Right lobe of liver (tissue), 6 donors: ENCODE measurements at regions not wholly inside any gene's neighbourhood (a gene's known extent, or its start where the extent isn't known, plus 50 kb on each side); places are given as distances from the start of the nearest gene placed in this dataset.
"Not testable (repeated sequence)": the region's sequence is repeated elsewhere in the genome, so short reads cannot be mapped to it uniquely, and the experiment has no call there.

ENCODE experiments used
- ATAC-seq, 4 donors: fragments of 200-7000 bp; cut with Tn5 transposase; one replicate each; pipeline ENCODE4 v1.9.1; 2020; ENCODE audit warnings: mild to moderate bottlenecking in 4 of 4, moderate library complexity in 4 of 4
- DNase-seq, 3 donors: peaks; one replicate each; pipeline ENCODE4 v3.0.0-alpha.2; 2020
- H3K27ac ChIP-seq, 3 donors: fragments of 200-600 bp; one replicate each; pipeline ENCODE4 v1.8.0; 2022
- H3K27me3 ChIP-seq, 2 donors: fragments of 200-600 bp; one replicate each; pipeline ENCODE4 v1.8.0; 2022
- H3K36me3 ChIP-seq, 4 donors: fragments of 200-600 bp; sonication (generic) in 1 of 4; one replicate each; pipeline versions ENCODE4 v1.5.1 to v1.8.0; 2017 to 2022; ENCODE audit warnings: control low read depth in 1 of 4
- H3K4me1 ChIP-seq, 4 donors: fragments of 200-600 bp; sonication (generic) in 1 of 4; one replicate each; pipeline versions ENCODE4 v1.5.1 to v1.8.0; 2017 to 2022; ENCODE audit warnings: control low read depth in 1 of 4
- H3K4me3 ChIP-seq, 3 donors: fragments of 200-600 bp; one replicate each; pipeline ENCODE4 v1.8.0; 2022
- H3K9me3 ChIP-seq, 4 donors: fragments of 200-600 bp; sonication (generic) in 1 of 4; one replicate each; pipeline versions ENCODE4 v1.5.1 to v1.8.0; 2017 to 2022; ENCODE audit warnings: control low read depth in 1 of 4
- CTCF ChIP-seq, 4 donors: fragments of 200-600 bp in 3 of 4; fragments of 450-650 bp in 1 of 4; IDR thresholded peaks; one replicate each; pipeline versions ENCODE4 v1.5.1 to v1.8.0; 2016 to 2022; ENCODE audit warnings: antibody characterized with exemption in 4 of 4, mild to moderate bottlenecking in 2 of 4
- POLR2A ChIP-seq: fragments of 450-650 bp; IDR thresholded peaks from one replicate; pipeline ENCODE4 v1.6.1; 2017; ENCODE audit warnings: antibody characterized with exemption, mild to moderate bottlenecking
- WGBS: methylation state at CpG from one replicate; pipeline ENCODE4 v1.1.6; 2018; ENCODE audit warnings: low coverage, low lambda C conversion rate; ENCODE audit not compliant: insufficient coverage; ENCODE audit errors: missing lambda C conversion rate; 5-methylcytosine and 5-hydroxymethylcytosine counted together
- intact Hi-C, 2 donors: fragments of 100-400 bp; cut with DNase I; formaldehyde crosslinking; loops; one replicate each; pipeline versions ENCODE4 v1.11.2 to v1.14.1; 2022
- donor health status: DM: no; HTN: yes; CAD: no.
- donor health status: DM: no; HTN: no; CAD: no.
- donor health status: DM: no; HTN: no; CAD: no.
- donor health status: DM: no; HTN: yes; CAD: no.
- donor health status: DM: no; HTN: yes; CAD: no.

GRCh38 chr3:110878692-110879091 is 192.9 kb upstream of the NECTIN3 start:
- no peaks in the 10 kb centered on the region for H3K36me3 ChIP-seq
- no peak for DNase-seq
- intact Hi-C loops, result no loop called here
- no peak overlapping the region for H3K27ac ChIP-seq
- H3K4me1 ChIP-seq, result peaks cover 0 to 23% (median 0%) of the 10 kb centered on the region in 4 donors
- TF ChIP-seq POLR2A, result no peak
- no peak for TF ChIP-seq CTCF (IDR thresholded peaks at IDR 0.05)
- ATAC-seq, result peak; percentile 42 to 56 (median 50)
- H3K4me3 ChIP-seq, result no peak overlapping the region
- 32% methylated on average over 3 of the region's 3 CpGs for WGBS
- H3K9me3 ChIP-seq, result no peaks in the 10 kb centered on the region
- H3K27me3 ChIP-seq, result no peaks in the 10 kb centered on the region

GRCh38 chr3:110881069-110881468 is 190.5 kb upstream of the NECTIN3 start:
- DNase-seq, result peak; percentile 92 to 97 (median 92)
- no peaks in the 10 kb centered on the region for H3K36me3 ChIP-seq
- peak overlapping the region in 2 of 3 donors; percentile 35 to 36 for H3K27ac ChIP-seq
- 20% methylated on average over 3 of the region's 4 CpGs for WGBS
- H3K4me1 ChIP-seq, result peaks cover 0 to 23% (median 0%) of the 10 kb centered on the region in 4 donors
- ATAC-seq, result peak; percentile 97 to 99 (median 98)
- H3K9me3 ChIP-seq, result no peaks in the 10 kb centered on the region
- intact Hi-C loops, result no loop called here
- no peak overlapping the region for H3K4me3 ChIP-seq
- no peak for TF ChIP-seq POLR2A
- TF ChIP-seq CTCF (IDR thresholded peaks at IDR 0.05), result peak; percentile 31 to 49 (median 44)
- no peaks in the 10 kb centered on the region for H3K27me3 ChIP-seq

GRCh38 chr3:110886222-110886893 is 185.3 kb upstream of the NECTIN3 start:
- Histone ChIP-seq H3K36me3 (no peaks in the 10 kb centered on the region), H3K4me3 (no peak overlapping the region), H3K27me3 (no peaks in the 10 kb centered on the region), H3K27ac (no peak overlapping the region), H3K4me1 (peaks cover 0 to 3% (median 0%) of the 10 kb centered on the region in 4 donors), H3K9me3 (no peaks in the 10 kb centered on the region)
- TF ChIP-seq POLR2A (no peak), CTCF (IDR thresholded peaks at IDR 0.05) (no peak)
- intact Hi-C loops, result no loop called here
- WGBS, result 85% methylated on average over 10 of the region's 10 CpGs
- ATAC-seq (no peak), DNase-seq (no peak)

- 23% methylated on average over 1 of the region's 1 CpG for WGBS
- ATAC-seq, result peak in 1 of 4 donors; percentile 30
- TF ChIP-seq CTCF (IDR thresholded peaks at IDR 0.05), result no peak
- no peak for TF ChIP-seq POLR2A
These were observed 184.4 kb upstream of the NECTIN3 start for GRCh38 chr3:110887176-110887575.

GRCh38 chr3:110888625-110889375 is 182.8 kb upstream of the NECTIN3 start:
- ATAC-seq, H3K36me3 ChIP-seq, DNase-seq, H3K4me1 ChIP-seq, H3K4me3 ChIP-seq, H3K27me3 ChIP-seq, H3K9me3 ChIP-seq, H3K27ac ChIP-seq, intact Hi-C loops: not testable (repeated sequence)
- WGBS, result 93% methylated on average over 12 of the region's 33 CpGs

More at GRCh38 chr3:110887176-110887575, 184.4 kb upstream of the NECTIN3 start:
- intact Hi-C loops, result no loop called here
- Histone ChIP-seq H3K36me3 (no peaks in the 10 kb centered on the region), H3K9me3 (no peaks in the 10 kb centered on the region), H3K27ac (no peak overlapping the region), H3K4me1 (no peaks in the 10 kb centered on the region), H3K4me3 (no peak overlapping the region), H3K27me3 (no peaks in the 10 kb centered on the region)
- DNase-seq, result no peak

- DNase-seq, H3K4me3 ChIP-seq, H3K4me1 ChIP-seq, H3K9me3 ChIP-seq, H3K27me3 ChIP-seq, intact Hi-C loops, H3K36me3 ChIP-seq, H3K27ac ChIP-seq, ATAC-seq: not testable (repeated sequence)
- no CpG with 5 or more reads among the region's 3 CpGs for WGBS
These were observed 182.3 kb upstream of the NECTIN3 start for GRCh38 chr3:110889376-110889699.
